Fibroblast of pulmonary artery (primary cell): ENCODE measurements at regions not wholly inside any gene's neighbourhood (a gene's known extent, or its start where the extent isn't known, plus 50 kb on each side); places are given as distances from the start of the nearest gene placed in this dataset.
A peak's percentile ranks its signal among the peaks of the same experiment; 100 is the strongest.

Source experiments
- DNase-seq: peaks from one replicate; pipeline ENCODE4 v3.0.0-alpha.2; 2010; ENCODE audit warnings: low read depth
- H3K4me3 ChIP-seq: replicated peaks from 2 replicates; pipeline ENCODE4 v1.5.1; 2011; ENCODE audit warnings: low read depth, mild to moderate bottlenecking, control low read depth, low read length, moderate library complexity
- TF ChIP-seq, protein P1 (sequence below): IDR thresholded peaks from 2 replicates; pipeline ENCODE4 v1.5.1; 2011; ENCODE audit warnings: mild to moderate bottlenecking, control low read depth, low read length, inconsistent platforms; ENCODE audit errors: missing control alignments

- no peak for DNase-seq
- TF ChIP-seq, protein P1, sequence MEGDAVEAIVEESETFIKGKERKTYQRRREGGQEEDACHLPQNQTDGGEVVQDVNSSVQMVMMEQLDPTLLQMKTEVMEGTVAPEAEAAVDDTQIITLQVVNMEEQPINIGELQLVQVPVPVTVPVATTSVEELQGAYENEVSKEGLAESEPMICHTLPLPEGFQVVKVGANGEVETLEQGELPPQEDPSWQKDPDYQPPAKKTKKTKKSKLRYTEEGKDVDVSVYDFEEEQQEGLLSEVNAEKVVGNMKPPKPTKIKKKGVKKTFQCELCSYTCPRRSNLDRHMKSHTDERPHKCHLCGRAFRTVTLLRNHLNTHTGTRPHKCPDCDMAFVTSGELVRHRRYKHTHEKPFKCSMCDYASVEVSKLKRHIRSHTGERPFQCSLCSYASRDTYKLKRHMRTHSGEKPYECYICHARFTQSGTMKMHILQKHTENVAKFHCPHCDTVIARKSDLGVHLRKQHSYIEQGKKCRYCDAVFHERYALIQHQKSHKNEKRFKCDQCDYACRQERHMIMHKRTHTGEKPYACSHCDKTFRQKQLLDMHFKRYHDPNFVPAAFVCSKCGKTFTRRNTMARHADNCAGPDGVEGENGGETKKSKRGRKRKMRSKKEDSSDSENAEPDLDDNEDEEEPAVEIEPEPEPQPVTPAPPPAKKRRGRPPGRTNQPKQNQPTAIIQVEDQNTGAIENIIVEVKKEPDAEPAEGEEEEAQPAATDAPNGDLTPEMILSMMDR = no peak
- H3K4me3 ChIP-seq = no peak overlapping the region
Observed at GRCh38 chr5:105922080-105922479, 1748.7 kb downstream of the EFNA5 start.

- TF ChIP-seq, protein P1 = no peak
- H3K4me3 ChIP-seq = no peak overlapping the region
- DNase-seq = no peak
Observed at GRCh38 chr5:105917189-105917588, 1753.5 kb downstream of the EFNA5 start.

DNA sequence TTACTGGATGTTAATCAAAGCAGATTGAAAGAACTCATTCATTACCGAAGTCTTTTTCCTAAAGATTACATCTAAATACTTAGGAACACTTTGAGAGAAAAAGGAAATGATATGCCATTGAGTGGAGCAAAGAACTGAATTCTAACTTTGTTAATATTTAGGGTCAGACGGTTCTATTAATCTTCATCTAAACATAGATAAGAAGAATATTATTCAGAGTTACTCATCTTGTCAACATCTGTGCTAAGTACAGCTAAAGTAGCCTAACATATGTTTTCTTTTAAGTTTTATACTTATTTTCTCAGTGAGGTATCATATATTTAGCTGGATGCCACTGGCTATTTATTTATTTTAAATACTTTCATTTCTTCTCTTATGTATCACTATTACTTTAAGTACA lies 1763.7 kb downstream of the EFNA5 start:
- TF ChIP-seq, protein P1 = no peak
- DNase-seq = no peak
- H3K4me3 ChIP-seq = no peak overlapping the region

- peak; percentile 12 for DNase-seq
- TF ChIP-seq, protein P1 = no peak
- H3K4me3 ChIP-seq = no peak overlapping the region
Observed at GRCh38 chr5:105905392-105905791, 1765.3 kb downstream of the EFNA5 start.

- no peak for DNase-seq
- no peak overlapping the region for H3K4me3 ChIP-seq
- TF ChIP-seq, protein P1 = no peak
Observed at GRCh38 chr5:105903069-105903468, 1767.7 kb downstream of the EFNA5 start.

GRCh38 chr5:105899726-105900125 lies 1771.0 kb downstream of the EFNA5 start:
- TF ChIP-seq, protein P1 = no peak
- DNase-seq = no peak
- no peak overlapping the region for H3K4me3 ChIP-seq

GRCh38 chr5:105898183-105898582 lies 1772.6 kb downstream of the EFNA5 start:
- no peak for DNase-seq
- no peak overlapping the region for H3K4me3 ChIP-seq
- TF ChIP-seq, protein P1 = no peak
